GM12892 (cell line): ENCODE measurements at regions not wholly inside any gene's neighbourhood (a gene's known extent, or its start where the extent isn't known, plus 50 kb on each side); places are given as distances from the start of the nearest gene placed in this dataset.

Experiments
- POLR2A ChIP-seq: IDR thresholded peaks from 2 replicates; pipeline ENCODE4 v1.6.1; 2011; ENCODE audit warnings: low read depth, low read length, control low read depth
- POLR2AphosphoS5 ChIP-seq: IDR thresholded peaks from 2 replicates; pipeline ENCODE4 v1.6.1; 2011; ENCODE audit warnings: low read depth, low read length, control low read depth
- TAF1 ChIP-seq: IDR thresholded peaks from 2 replicates; pipeline ENCODE4 v1.6.1; 2011; ENCODE audit warnings: low read depth, mild to moderate bottlenecking, control low read depth, low read length, borderline replicate concordance

GRCh38 chr1:195902779-195903178 lies 705.5 kb downstream of the KCNT2 start:
- TF ChIP-seq POLR2AphosphoS5 (no peak), POLR2A (no peak), TAF1 (no peak)
